A673 (cell line): ENCODE measurements at regions not wholly inside any gene's neighbourhood (a gene's known extent, or its start where the extent isn't known, plus 50 kb on each side); places are given as distances from the start of the nearest gene placed in this dataset.

ENCODE experiments used
- EZH2 ChIP-seq: fragments of 200-600 bp; sonication (generic); IDR thresholded peaks from 2 replicates; pipeline ENCODE4 v1.6.1; 2017; ENCODE audit warnings: borderline replicate concordance, low read depth, mild to moderate bottlenecking, mixed read lengths, antibody characterized with exemption, low read length; ENCODE audit not compliant: poor library complexity, severe bottlenecking
- TF ChIP-seq, protein P1 (sequence below): fragments of 300-800, 200-600 bp; sonication (generic); conservative IDR thresholded peaks from 2 replicates; pipeline ENCODE4 v1.5.1; 2017; ENCODE audit warnings: low read depth, mild to moderate bottlenecking, antibody characterized with exemption, low read length, moderate library complexity, mixed read lengths

GRCh38 chr2:2709431-2709770 is 378.3 kb upstream of the MYT1L start:
- no peak for TF ChIP-seq EZH2
- TF ChIP-seq, protein P1, sequence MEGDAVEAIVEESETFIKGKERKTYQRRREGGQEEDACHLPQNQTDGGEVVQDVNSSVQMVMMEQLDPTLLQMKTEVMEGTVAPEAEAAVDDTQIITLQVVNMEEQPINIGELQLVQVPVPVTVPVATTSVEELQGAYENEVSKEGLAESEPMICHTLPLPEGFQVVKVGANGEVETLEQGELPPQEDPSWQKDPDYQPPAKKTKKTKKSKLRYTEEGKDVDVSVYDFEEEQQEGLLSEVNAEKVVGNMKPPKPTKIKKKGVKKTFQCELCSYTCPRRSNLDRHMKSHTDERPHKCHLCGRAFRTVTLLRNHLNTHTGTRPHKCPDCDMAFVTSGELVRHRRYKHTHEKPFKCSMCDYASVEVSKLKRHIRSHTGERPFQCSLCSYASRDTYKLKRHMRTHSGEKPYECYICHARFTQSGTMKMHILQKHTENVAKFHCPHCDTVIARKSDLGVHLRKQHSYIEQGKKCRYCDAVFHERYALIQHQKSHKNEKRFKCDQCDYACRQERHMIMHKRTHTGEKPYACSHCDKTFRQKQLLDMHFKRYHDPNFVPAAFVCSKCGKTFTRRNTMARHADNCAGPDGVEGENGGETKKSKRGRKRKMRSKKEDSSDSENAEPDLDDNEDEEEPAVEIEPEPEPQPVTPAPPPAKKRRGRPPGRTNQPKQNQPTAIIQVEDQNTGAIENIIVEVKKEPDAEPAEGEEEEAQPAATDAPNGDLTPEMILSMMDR: no peak
